B cell (primary cell): ENCODE measurements at regions not wholly inside any gene's neighbourhood (a gene's known extent, or its start where the extent isn't known, plus 50 kb on each side); places are given as distances from the start of the nearest gene placed in this dataset.

Experiments
- ATAC-seq: fragments of 200-7000 bp; cut with Tn5 transposase; one replicate; pipeline ENCODE4 v1.10.0; 2021; ENCODE audit warnings: low read depth, mild to moderate bottlenecking, moderate number of reproducible peaks, moderate library complexity
- CTCF ChIA-PET: fragments of 350-600 bp; sonication (Branson Sonifier 250); formaldehyde crosslinking; loops from one replicate; lab custom pipeline; 2021; ENCODE audit warnings: antibody characterized with exemption, inconsistent platforms; lab: Charles Lee
- POLR2A ChIA-PET: fragments of 350-600 bp; sonication (Branson Sonifier 250); formaldehyde crosslinking; loops from one replicate; lab custom pipeline; 2021; ENCODE audit warnings: antibody characterized with exemption; lab: Charles Lee
- DNase-seq: peaks from one replicate; pipeline ENCODE4 v3.0.0; 2013
- H2AFZ ChIP-seq: 2 replicates; pipeline ENCODE4 v1.6.1; 2012; ENCODE audit warnings: mild to moderate bottlenecking, low read depth, low read length; ENCODE audit not compliant: insufficient read depth, poor library complexity, severe bottlenecking
- H3K27ac ChIP-seq, 2 donors: 1 replicate in 1 of 2; 2 replicates in 1 of 2; pipeline ENCODE4 v1.5.1; 2012 to 2013; ENCODE audit warnings: low read length in 2 of 2, mild to moderate bottlenecking in 2 of 2, moderate library complexity in 1 of 2
- H3K27me3 ChIP-seq, 4 experiments: fragments of 200-600 bp in 1 of 4; sonication (generic) in 1 of 4; replicated peaks in 1 of 4; 1 replicate in 2 of 4; 2 replicates in 2 of 4; pipeline versions ENCODE4 v1.6.1 to v1.7.0; 2013 to 2016; ENCODE audit warnings: low read length in 3 of 4, mild to moderate bottlenecking in 2 of 4, mixed read lengths in 1 of 4, moderate library complexity in 1 of 4; ENCODE audit not compliant: insufficient read depth in 4 of 4, control insufficient read depth in 3 of 4; ENCODE audit errors: control extremely low read depth in 1 of 4
- H3K36me3 ChIP-seq, 2 experiments: replicated peaks in 1 of 2; 1 replicate in 1 of 2; 2 replicates in 1 of 2; pipeline versions ENCODE4 v1.6.1 to v1.7.1; 2013; ENCODE audit warnings: low read length in 1 of 2; ENCODE audit not compliant: insufficient read depth in 2 of 2, control insufficient read depth in 1 of 2; ENCODE audit errors: control extremely low read depth in 1 of 2, extremely low read depth in 1 of 2
- H3K4me1 ChIP-seq, 2 donors: fragments of 200-600 bp in 1 of 2; sonication (generic) in 1 of 2; 1 replicate in 1 of 2; 2 replicates in 1 of 2; pipeline versions ENCODE4 v1.5.1 to v1.6.1; 2013 to 2017; ENCODE audit warnings: low read length in 2 of 2; ENCODE audit not compliant: control insufficient read depth in 2 of 2, insufficient read depth in 2 of 2
- H3K4me2 ChIP-seq: replicated peaks from 2 replicates; pipeline ENCODE3; 2012; ENCODE audit warnings: mild to moderate bottlenecking, low read depth, low read length; ENCODE audit not compliant: poor library complexity, severe bottlenecking
- H3K4me3 ChIP-seq, 5 experiments: fragments of 200-600 bp in 1 of 5; sonication (generic) in 1 of 5; 1 replicate in 3 of 5; 2 replicates in 2 of 5; pipeline versions ENCODE4 v1.5.1 to v1.7.0; 2011 to 2016; ENCODE audit warnings: low read length in 4 of 5, mild to moderate bottlenecking in 4 of 5, low read depth in 2 of 5, control low read depth in 1 of 5, moderate library complexity in 1 of 5; ENCODE audit not compliant: insufficient read depth in 1 of 5; ENCODE audit errors: control extremely low read depth in 1 of 5, extremely low read depth in 1 of 5
- H3K79me2 ChIP-seq: fragments of 200-600 bp; sonication (generic); one replicate; pipeline ENCODE4 v1.6.0; 2016; ENCODE audit warnings: low read length; ENCODE audit not compliant: control insufficient read depth, insufficient read depth
- H3K9ac ChIP-seq: fragments of 200-600 bp; sonication (generic); 2 replicates; pipeline ENCODE4 v1.6.1; 2017; ENCODE audit warnings: mild to moderate bottlenecking, low read length, moderate library complexity
- H3K9me3 ChIP-seq, 3 donors: one replicate each; pipeline versions ENCODE4 v1.6.1 to v1.7.1; 2013; ENCODE audit warnings: low read length in 2 of 3; ENCODE audit not compliant: control insufficient read depth in 2 of 3, insufficient read depth in 1 of 3; ENCODE audit errors: control extremely low read depth in 1 of 3
- H4K20me1 ChIP-seq: 2 replicates; pipeline ENCODE4 v1.6.0; 2012; ENCODE audit warnings: mild to moderate bottlenecking, low read length; ENCODE audit not compliant: insufficient read depth, control insufficient read depth, poor library complexity, severe bottlenecking
- H3K27ac Mint-ChIP-seq: one replicate; pipeline ENCODE4 v1.8.0; 2021; ENCODE audit warnings: mixed read lengths
- H3K27me3 Mint-ChIP-seq: one replicate; pipeline ENCODE4 v1.8.0; 2021; ENCODE audit warnings: mixed read lengths
- H3K4me1 Mint-ChIP-seq: one replicate; pipeline ENCODE4 v1.8.0; 2021; ENCODE audit warnings: mixed read lengths
- H3K4me3 Mint-ChIP-seq: one replicate; pipeline ENCODE4 v1.8.0; 2021; ENCODE audit warnings: mixed read lengths
- H3K9me3 Mint-ChIP-seq: one replicate; pipeline ENCODE4 v1.8.0; 2022; ENCODE audit warnings: mixed read lengths; ENCODE audit not compliant: insufficient read depth
- CTCF ChIP-seq: fragments of 200-600 bp; IDR thresholded peaks from one replicate; pipeline ENCODE4 v1.8.0; 2022; ENCODE audit warnings: antibody characterized with exemption, mild to moderate bottlenecking
- EZH2 ChIP-seq: IDR thresholded peaks from 2 replicates; pipeline ENCODE4 v1.6.1; 2012; ENCODE audit warnings: borderline replicate concordance, low read depth, mild to moderate bottlenecking, moderate library complexity, low read length; ENCODE audit not compliant: insufficient read depth, poor library complexity, severe bottlenecking
- WGBS: methylation state at CpG from one replicate; pipeline ENCODE4 v1.1.5; 2013; ENCODE audit warnings: missing lambda C conversion rate; ENCODE audit not compliant: insufficient coverage; 5-methylcytosine and 5-hydroxymethylcytosine counted together
- intact Hi-C: fragments of 100-400 bp; cut with micrococcal nuclease; formaldehyde crosslinking; loops from one replicate; pipeline ENCODE4 v1.10.0; 2022

- Histone ChIP-seq H3K9me3 (peaks cover 0 to 10% (median 0%) of the 10 kb centered on the region in 3 donors), H4K20me1 (no peaks in the 10 kb centered on the region), H2AFZ (no peak overlapping the region), H3K4me3 (no peak overlapping the region), H3K4me2 (no peak overlapping the region), H3K27ac (no peak overlapping the region), H3K36me3 (no peaks in the 10 kb centered on the region), H3K4me1 (no peaks in the 10 kb centered on the region), H3K27me3 (peaks cover 0 to 13% (median 0%) of the 10 kb centered on the region in 4 experiments), H3K79me2 (no peaks in the 10 kb centered on the region), H3K9ac (no peak overlapping the region)
- Mint-ChIP-seq H3K27me3 (peaks cover 33% of the 10 kb centered on the region), H3K4me3 (no peak overlapping the region), H3K27ac (no peak overlapping the region), H3K9me3 (no peaks in the 10 kb centered on the region), H3K4me1 (no peaks in the 10 kb centered on the region)
- DNase-seq (no peak), ATAC-seq (no peak)
- intact Hi-C loops, result no loop called here
- POLR2A ChIA-PET, result no interaction called here
- no peak for TF ChIP-seq EZH2
- WGBS, result 76% methylated on average over 2 of the region's 6 CpGs
- CTCF ChIA-PET, result no interaction called here
Observed at GRCh38 chr6:71134929-71135642, 153.5 kb upstream of the OGFRL1 start.

- Mint-ChIP-seq H3K27me3 (peaks cover 34% of the 10 kb centered on the region), H3K27ac (no peak overlapping the region), H3K9me3 (peaks cover 2% of the 10 kb centered on the region), H3K4me1 (no peaks in the 10 kb centered on the region), H3K4me3 (no peak overlapping the region)
- DNase-seq, result no peak
- no peak for ATAC-seq
- ChIA-PET POLR2A (no interaction called here), CTCF (no interaction called here)
- Histone ChIP-seq H3K27me3 (peaks cover 0 to 13% (median 0%) of the 10 kb centered on the region in 4 experiments), H2AFZ (no peak overlapping the region), H3K79me2 (no peaks in the 10 kb centered on the region), H3K9ac (no peak overlapping the region), H3K27ac (no peak overlapping the region), H3K9me3 (peaks cover 0 to 10% (median 3%) of the 10 kb centered on the region in 3 donors), H3K36me3 (no peaks in the 10 kb centered on the region), H3K4me2 (no peak overlapping the region), H3K4me3 (no peak overlapping the region), H3K4me1 (no peaks in the 10 kb centered on the region), H4K20me1 (no peaks in the 10 kb centered on the region)
- TF ChIP-seq CTCF, result no peak
- TF ChIP-seq EZH2, result no peak
- intact Hi-C loops, result no loop called here
- no CpG with 5 or more reads among the region's 1 CpG for WGBS
Observed at GRCh38 chr6:71137973-71138372, 150.6 kb upstream of the OGFRL1 start.
